OCI-LY7 (cell line): ENCODE measurements at regions not wholly inside any gene's neighbourhood (a gene's known extent, or its start where the extent isn't known, plus 50 kb on each side); places are given as distances from the start of the nearest gene placed in this dataset.

Experiments used
- BruUV-seq: library from RNA; stranded (reverse); fragments of 400-500 nt; replicated peaks from 2 replicates; lab custom pipeline; 2021; lab: Mats Ljungman, UMichigan
- CTCF ChIA-PET: fragments of 300-600 bp; sonication (Branson Sonifier 250); formaldehyde crosslinking; loops from one replicate; lab custom pipeline; 2022; ENCODE audit warnings: antibody characterized with exemption; ENCODE audit not compliant: unreplicated experiment; lab: Charles Lee
- POLR2A ChIA-PET: fragments of 300-600 bp; sonication (Branson Sonifier 250); formaldehyde crosslinking; loops from one replicate; lab custom pipeline; 2022; ENCODE audit warnings: antibody characterized with exemption; lab: Charles Lee
- DNase-seq: peaks from one replicate; pipeline ENCODE4 v3.0.0-alpha.2; 2015; ENCODE audit warnings: low spot score
- H2AFZ ChIP-seq: fragments of 200-600 bp; sonication (generic), shearing (Covaris generic); 2 replicates; pipeline ENCODE4 v1.6.1; 2014; ENCODE audit warnings: mild to moderate bottlenecking, antibody characterized with exemption, low read length, moderate library complexity
- H3K27ac ChIP-seq: fragments of 200-600 bp; sonication (generic); 2 replicates; pipeline ENCODE4 v1.5.1; 2014; ENCODE audit warnings: mixed run types, low read depth, mild to moderate bottlenecking, moderate library complexity, low read length, inconsistent platforms; ENCODE audit not compliant: poor library complexity, severe bottlenecking
- H3K36me3 ChIP-seq: fragments of 200-600 bp; sonication (generic); 2 replicates; pipeline ENCODE4 v1.6.1; 2014; ENCODE audit warnings: mild to moderate bottlenecking, antibody characterized with exemption, low read length, moderate library complexity, mixed read lengths; ENCODE audit not compliant: insufficient read depth
- H3K4me1 ChIP-seq: fragments of 200-600 bp; sonication (generic); 2 replicates; pipeline ENCODE4 v1.5.1; 2014; ENCODE audit warnings: mild to moderate bottlenecking, low read length; ENCODE audit not compliant: insufficient read depth, poor library complexity, severe bottlenecking
- H3K4me2 ChIP-seq: fragments of 200-600 bp; sonication (generic); 2 replicates; pipeline ENCODE4 v1.6.1; 2014; ENCODE audit warnings: mild to moderate bottlenecking, low read length
- H3K4me3 ChIP-seq: fragments of 200-600 bp; sonication (generic); 2 replicates; pipeline ENCODE4 v1.5.1; 2014; ENCODE audit warnings: mild to moderate bottlenecking, low read depth, low read length; ENCODE audit not compliant: poor library complexity, severe bottlenecking
- H3K79me2 ChIP-seq: fragments of 200-600 bp; sonication (generic); 2 replicates; pipeline ENCODE4 v1.6.1; 2016; ENCODE audit warnings: low read depth, mild to moderate bottlenecking, low read length, moderate library complexity, mixed read lengths; ENCODE audit not compliant: insufficient read depth
- H3K9me2 ChIP-seq: fragments of 200-600 bp; sonication (generic); 2 replicates; pipeline ENCODE4 v1.6.1; 2016; ENCODE audit warnings: mild to moderate bottlenecking, low read length, mixed read lengths; ENCODE audit not compliant: insufficient read depth
- H3K9me3 ChIP-seq: fragments of 200-600 bp; sonication (generic); 2 replicates; pipeline ENCODE4 v1.6.1; 2014; ENCODE audit warnings: mild to moderate bottlenecking, mixed run types, low read length, mixed read lengths
- H4K20me1 ChIP-seq: fragments of 200-600 bp; sonication (generic); 2 replicates; pipeline ENCODE4 v1.6.1; 2014; ENCODE audit warnings: mild to moderate bottlenecking, antibody characterized with exemption, low read length, moderate library complexity, mixed read lengths; ENCODE audit not compliant: insufficient read depth
- CTCF ChIP-seq: fragments of 200-600 bp; sonication (generic); conservative IDR thresholded peaks from 2 replicates; pipeline ENCODE4 v1.5.1; 2014; ENCODE audit warnings: mild to moderate bottlenecking, antibody characterized with exemption, low read length, moderate library complexity, mixed read lengths
- EZH2phosphoT487 ChIP-seq: fragments of 200-600 bp; sonication (generic); IDR thresholded peaks from 2 replicates; pipeline ENCODE4 v1.6.1; 2018; ENCODE audit warnings: low read depth, borderline replicate concordance, mild to moderate bottlenecking, mixed run types, antibody characterized with exemption, low read length, moderate library complexity, mixed read lengths
- intact Hi-C: fragments of 100-400 bp; cut with micrococcal nuclease; formaldehyde crosslinking; loops from one replicate; pipeline ENCODE4 v1.10.0; 2022; ENCODE audit not compliant: unreplicated experiment

- no peak overlapping the region for H3K27ac ChIP-seq
- no peaks in the 10 kb centered on the region for H3K4me1 ChIP-seq
- H2AFZ ChIP-seq: no peak overlapping the region
- POLR2A ChIA-PET: interaction anchor here (0.6 to 0.7 kb wide), 2 partner anchors 32 to 601 kb away, joined by 3 to 4 read pairs; no protein-coding TSS in a partner anchor
- no peaks in the 10 kb centered on the region for H4K20me1 ChIP-seq
- BruUV-seq: no TSS peak
- H3K4me3 ChIP-seq: no peak overlapping the region
- CTCF ChIA-PET: no interaction called here
- no peak overlapping the region for H3K4me2 ChIP-seq
- no peak for TF ChIP-seq EZH2phosphoT487
- TF ChIP-seq CTCF: no peak
- no peaks in the 10 kb centered on the region for H3K9me2 ChIP-seq
- H3K9me3 ChIP-seq: no peaks in the 10 kb centered on the region
- DNase-seq: no peak
- no peaks in the 10 kb centered on the region for H3K36me3 ChIP-seq
- intact Hi-C loops: no loop called here
- no peaks in the 10 kb centered on the region for H3K79me2 ChIP-seq
These were observed 469.1 kb upstream of the PRICKLE1 start for GRCh38 chr12:43058616-43059015.

GRCh38 chr12:43057566-43057965, 468.0 kb upstream of the PRICKLE1 start:
- TF ChIP-seq EZH2phosphoT487 (no peak), CTCF (no peak)
- ChIA-PET CTCF (no interaction called here), POLR2A (no interaction called here)
- Histone ChIP-seq H3K27ac (no peak overlapping the region), H3K4me2 (no peak overlapping the region), H3K36me3 (no peaks in the 10 kb centered on the region), H3K79me2 (no peaks in the 10 kb centered on the region), H2AFZ (no peak overlapping the region), H4K20me1 (no peaks in the 10 kb centered on the region), H3K4me1 (no peaks in the 10 kb centered on the region), H3K9me2 (no peaks in the 10 kb centered on the region), H3K9me3 (no peaks in the 10 kb centered on the region), H3K4me3 (no peak overlapping the region)
- no TSS peak for BruUV-seq
- intact Hi-C loops: no loop called here
- no peak for DNase-seq

GRCh38 chr12:43054085-43054484, 464.5 kb upstream of the PRICKLE1 start:
- Histone ChIP-seq H3K36me3 (no peaks in the 10 kb centered on the region), H3K27ac (no peak overlapping the region), H3K4me2 (no peak overlapping the region), H3K4me3 (no peak overlapping the region), H3K9me3 (no peaks in the 10 kb centered on the region), H3K9me2 (no peaks in the 10 kb centered on the region), H3K4me1 (no peaks in the 10 kb centered on the region), H2AFZ (no peak overlapping the region), H3K79me2 (no peaks in the 10 kb centered on the region), H4K20me1 (no peaks in the 10 kb centered on the region)
- no peak for DNase-seq
- TF ChIP-seq CTCF (no peak), EZH2phosphoT487 (no peak)
- no TSS peak for BruUV-seq
- POLR2A ChIA-PET: no interaction called here
- intact Hi-C loops: no loop called here
- CTCF ChIA-PET: no interaction called here
